ENCODE measurements at regions not wholly inside any gene's neighbourhood (a gene's known extent, or its start where the extent isn't known, plus 50 kb on each side); places are given as distances from the start of the nearest gene placed in this dataset.

GRCh38 chr3:127403795-127404194 lies 115.9 kb upstream of the PRR20G start:
- no peak for DNase-seq (ENCODE audit: extremely low spot score, unreplicated experiment)
- peaks cover 17% of the 10 kb centered on the region for H3K27me3 Mint-ChIP-seq
- no peak overlapping the region for H3K27ac Mint-ChIP-seq
- no peaks in the 10 kb centered on the region for H3K9me3 Mint-ChIP-seq
- no peaks in the 10 kb centered on the region for H3K36me3 Mint-ChIP-seq
- H3K4me1 Mint-ChIP-seq (ENCODE audit: unreplicated experiment) = peaks cover 21% of the 10 kb centered on the region
- TF ChIP-seq, protein P1, sequence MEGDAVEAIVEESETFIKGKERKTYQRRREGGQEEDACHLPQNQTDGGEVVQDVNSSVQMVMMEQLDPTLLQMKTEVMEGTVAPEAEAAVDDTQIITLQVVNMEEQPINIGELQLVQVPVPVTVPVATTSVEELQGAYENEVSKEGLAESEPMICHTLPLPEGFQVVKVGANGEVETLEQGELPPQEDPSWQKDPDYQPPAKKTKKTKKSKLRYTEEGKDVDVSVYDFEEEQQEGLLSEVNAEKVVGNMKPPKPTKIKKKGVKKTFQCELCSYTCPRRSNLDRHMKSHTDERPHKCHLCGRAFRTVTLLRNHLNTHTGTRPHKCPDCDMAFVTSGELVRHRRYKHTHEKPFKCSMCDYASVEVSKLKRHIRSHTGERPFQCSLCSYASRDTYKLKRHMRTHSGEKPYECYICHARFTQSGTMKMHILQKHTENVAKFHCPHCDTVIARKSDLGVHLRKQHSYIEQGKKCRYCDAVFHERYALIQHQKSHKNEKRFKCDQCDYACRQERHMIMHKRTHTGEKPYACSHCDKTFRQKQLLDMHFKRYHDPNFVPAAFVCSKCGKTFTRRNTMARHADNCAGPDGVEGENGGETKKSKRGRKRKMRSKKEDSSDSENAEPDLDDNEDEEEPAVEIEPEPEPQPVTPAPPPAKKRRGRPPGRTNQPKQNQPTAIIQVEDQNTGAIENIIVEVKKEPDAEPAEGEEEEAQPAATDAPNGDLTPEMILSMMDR (conservative IDR thresholded peaks at IDR 0.05) = no peak
- no peak overlapping the region for H3K4me3 Mint-ChIP-seq

- Mint-ChIP-seq H3K9me3 (no peaks in the 10 kb centered on the region), H3K4me3 (no peak overlapping the region), H3K27me3 (peaks cover 25% of the 10 kb centered on the region), H3K36me3 (no peaks in the 10 kb centered on the region), H3K27ac (no peak overlapping the region), H3K4me1 (ENCODE audit: unreplicated experiment) (peaks cover 19% of the 10 kb centered on the region)
- TF ChIP-seq, protein P1 (conservative IDR thresholded peaks at IDR 0.05) = no peak
- DNase-seq (ENCODE audit: extremely low spot score, unreplicated experiment) = no peak
Observed at GRCh38 chr3:127399154-127399553, 111.3 kb upstream of the PRR20G start.

- H3K36me3 Mint-ChIP-seq = no peaks in the 10 kb centered on the region
- peaks cover 9% of the 10 kb centered on the region for H3K4me1 Mint-ChIP-seq (ENCODE audit: unreplicated experiment)
- no peak overlapping the region for H3K27ac Mint-ChIP-seq
- no peak for DNase-seq (ENCODE audit: extremely low spot score, unreplicated experiment)
- H3K4me3 Mint-ChIP-seq = no peak overlapping the region
- H3K27me3 Mint-ChIP-seq = peaks cover 30% of the 10 kb centered on the region
- TF ChIP-seq, protein P1 (conservative IDR thresholded peaks at IDR 0.05) = no peak
- H3K9me3 Mint-ChIP-seq = no peaks in the 10 kb centered on the region
Observed at GRCh38 chr3:127396473-127396872, 108.6 kb upstream of the PRR20G start.

DNA sequence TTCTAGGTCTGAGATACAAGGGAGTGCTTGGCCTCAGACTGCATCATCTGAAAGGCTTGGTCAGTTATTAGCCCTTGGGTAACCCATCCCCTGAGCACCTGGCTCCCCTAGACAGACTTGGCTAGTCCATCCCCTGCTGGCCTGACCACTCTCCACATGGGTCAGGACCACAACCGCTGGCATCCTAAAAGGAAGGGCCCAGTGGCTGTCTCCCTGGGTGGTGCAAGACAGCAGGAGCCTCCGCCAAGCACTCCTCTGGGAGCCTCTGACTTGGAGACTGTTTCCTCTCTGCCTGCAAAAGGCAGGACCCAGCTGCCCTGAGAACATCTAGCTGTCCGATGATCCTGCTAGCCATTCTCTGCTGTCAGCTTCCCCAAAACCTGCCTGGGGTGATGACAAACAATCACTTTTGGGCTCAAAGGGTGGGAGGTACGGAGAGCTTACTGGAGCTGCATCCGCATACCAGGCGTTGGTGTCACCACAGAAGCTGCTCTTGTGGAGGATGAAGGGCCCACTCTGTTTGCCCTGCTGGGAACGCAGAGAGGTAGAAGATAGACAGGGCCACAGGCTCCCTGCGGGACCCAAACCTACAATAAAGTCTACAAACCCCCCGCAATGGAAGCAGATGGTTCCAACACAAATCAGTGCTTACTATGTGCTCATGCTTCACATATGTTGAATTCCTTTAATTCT lies 108.0 kb upstream of the PRR20G start:
- TF ChIP-seq, protein P1 (conservative IDR thresholded peaks at IDR 0.05) = no peak
- Mint-ChIP-seq H3K9me3 (no peaks in the 10 kb centered on the region), H3K27me3 (peaks cover 30% of the 10 kb centered on the region), H3K27ac (no peak overlapping the region), H3K4me3 (no peak overlapping the region), H3K36me3 (no peaks in the 10 kb centered on the region), H3K4me1 (ENCODE audit: unreplicated experiment) (peaks cover 6% of the 10 kb centered on the region)
- no peak for DNase-seq (ENCODE audit: extremely low spot score, unreplicated experiment)

- Mint-ChIP-seq H3K27me3 (peaks cover 30% of the 10 kb centered on the region), H3K9me3 (no peaks in the 10 kb centered on the region), H3K27ac (no peak overlapping the region), H3K4me1 (ENCODE audit: unreplicated experiment) (peaks cover 6% of the 10 kb centered on the region), H3K4me3 (no peak overlapping the region), H3K36me3 (no peaks in the 10 kb centered on the region)
- no peak for DNase-seq (ENCODE audit: extremely low spot score, unreplicated experiment)
- TF ChIP-seq, protein P1 (conservative IDR thresholded peaks at IDR 0.05) = no peak
Observed at GRCh38 chr3:127394984-127395662, 107.3 kb upstream of the PRR20G start.
